DMS79 (cell line): ENCODE measurements at regions not wholly inside any gene's neighbourhood (a gene's known extent, or its start where the extent isn't known, plus 50 kb on each side); places are given as distances from the start of the nearest gene placed in this dataset.

Experiments used
- DNase-seq: peaks from one replicate; lab custom pipeline; 2025; lab: John Stamatoyannopoulos, UW

GRCh38 chr12:91968076-91968776 lies 177.4 kb downstream of the BTG1 start:
- DNase-seq: no peak

GRCh38 chr12:91967590-91967989 lies 178.1 kb downstream of the BTG1 start:
- no peak for DNase-seq

DNA sequence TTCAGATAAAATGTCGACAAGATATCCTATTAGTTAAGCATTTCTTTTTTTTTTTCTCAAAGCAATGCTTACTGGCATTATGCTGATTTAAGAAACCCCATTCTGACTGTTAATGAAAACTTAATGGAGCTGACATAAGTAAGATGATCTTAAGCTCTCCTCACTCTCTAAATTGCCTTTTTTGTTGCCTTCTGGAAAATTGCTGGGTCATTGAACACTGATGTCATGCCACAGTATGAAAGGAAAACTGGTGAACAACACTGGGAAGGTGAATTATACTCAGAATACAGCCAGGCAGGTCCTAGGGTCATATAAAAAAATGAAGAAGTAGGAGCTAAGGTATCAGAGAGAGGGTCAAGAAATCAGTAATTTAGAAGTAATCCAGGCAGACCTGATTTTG lies 179.9 kb downstream of the BTG1 start:
- peak; percentile 4 for DNase-seq

DNA sequence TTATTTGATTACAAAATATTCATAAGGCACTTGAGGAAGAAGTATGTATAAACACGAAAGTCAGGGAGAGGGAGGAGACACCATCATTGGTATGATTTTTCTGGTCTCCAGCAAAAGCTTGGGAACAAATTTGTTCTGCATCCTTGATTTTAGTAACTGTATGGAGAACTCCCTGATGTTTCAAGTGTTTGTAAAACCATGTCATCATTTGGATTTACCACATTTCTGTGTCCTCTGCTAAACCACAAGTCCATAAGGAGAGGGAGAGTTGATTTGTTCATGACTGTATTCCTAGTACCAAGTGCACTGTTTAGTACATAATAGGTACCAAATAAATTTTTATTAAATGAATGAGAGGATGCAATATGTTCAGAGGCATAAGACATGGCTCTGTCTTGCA lies 181.1 kb downstream of the BTG1 start:
- DNase-seq: no peak

- no peak for DNase-seq
Measured at GRCh38 chr12:91959220-91959619, 186.4 kb downstream of the BTG1 start.

DNA sequence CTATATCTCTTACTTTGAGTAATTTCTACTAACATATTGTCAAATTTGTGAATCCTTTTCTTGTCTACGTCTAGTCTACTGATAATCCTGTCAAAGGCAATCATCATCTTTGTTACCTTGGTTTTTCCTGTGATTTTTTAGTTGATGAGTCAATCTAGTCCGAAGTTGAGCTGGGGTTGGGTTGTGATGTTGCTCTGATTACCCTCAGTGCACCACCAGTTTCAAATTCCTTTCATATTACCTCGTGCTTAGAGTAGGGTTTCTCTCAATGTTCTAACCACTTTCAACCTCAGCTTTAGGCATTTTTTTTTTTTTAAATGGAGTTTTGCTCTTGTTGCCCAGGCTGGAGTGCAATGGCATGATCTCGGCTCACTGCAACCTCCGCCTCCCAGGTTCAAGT lies 186.8 kb downstream of the BTG1 start:
- DNase-seq: no peak

DNA sequence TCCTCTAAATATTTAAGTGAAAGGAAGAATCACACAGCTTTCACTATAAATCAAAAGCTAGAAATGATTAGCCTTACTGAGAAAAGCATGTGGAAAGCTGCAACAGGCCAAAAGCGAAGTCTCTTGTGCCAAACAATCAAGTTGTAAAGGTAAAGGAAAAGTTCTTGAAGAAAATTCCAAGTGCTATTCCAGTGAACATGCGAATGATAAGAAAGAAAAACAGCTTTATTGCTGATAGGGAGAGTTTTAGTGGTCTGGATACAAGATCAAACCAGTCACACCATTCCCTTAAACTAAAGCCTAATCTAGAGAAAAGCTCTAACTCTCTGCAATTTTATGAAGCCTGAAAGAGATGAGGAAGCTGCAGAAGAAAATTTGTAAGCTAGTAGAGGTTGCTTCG lies 190.9 kb downstream of the BTG1 start:
- DNase-seq: no peak

DNA sequence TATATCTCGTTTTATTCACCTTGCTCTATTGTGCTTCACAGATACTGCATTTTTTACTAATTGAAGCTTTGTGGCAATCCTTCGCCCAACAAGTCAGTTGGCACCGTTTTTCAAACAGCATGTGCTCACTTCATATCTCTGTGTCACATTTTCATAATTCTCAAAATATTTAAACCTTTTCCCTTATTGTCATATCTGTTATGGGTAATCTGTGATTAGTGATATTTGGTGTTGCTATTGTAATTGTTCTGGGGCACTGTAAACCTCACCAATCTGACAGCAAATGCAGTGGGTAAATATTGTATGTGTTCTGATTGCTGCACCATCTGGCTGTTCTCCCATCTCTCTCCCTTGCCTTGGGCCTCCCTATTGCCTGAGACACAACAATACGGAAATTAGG lies 191.3 kb downstream of the BTG1 start:
- DNase-seq: no peak

- DNase-seq: no peak
Measured at GRCh38 chr12:91952916-91953315, 192.7 kb downstream of the BTG1 start.

- no peak for DNase-seq
Measured at GRCh38 chr12:91951571-91951970, 194.1 kb downstream of the BTG1 start.

DNA sequence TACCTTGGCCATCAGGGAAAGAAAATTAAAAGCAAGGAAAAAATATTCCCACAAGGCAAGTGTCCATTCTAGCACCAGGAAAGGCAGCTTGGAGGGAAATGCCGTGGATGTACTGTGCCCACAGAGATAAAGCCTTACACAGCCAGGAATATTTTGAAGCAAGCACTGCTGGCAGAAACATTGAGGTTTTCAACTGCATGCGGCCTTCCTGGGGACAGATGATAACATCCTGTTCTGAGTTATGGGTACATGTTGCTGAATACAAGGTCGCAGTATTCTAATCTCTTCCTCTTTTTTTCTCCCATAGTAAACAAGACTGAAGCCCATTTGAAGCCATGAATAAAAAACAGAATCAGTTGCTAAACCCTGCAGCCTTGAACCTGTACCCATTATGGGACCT lies 197.1 kb downstream of the BTG1 start:
- DNase-seq: no peak

DNA sequence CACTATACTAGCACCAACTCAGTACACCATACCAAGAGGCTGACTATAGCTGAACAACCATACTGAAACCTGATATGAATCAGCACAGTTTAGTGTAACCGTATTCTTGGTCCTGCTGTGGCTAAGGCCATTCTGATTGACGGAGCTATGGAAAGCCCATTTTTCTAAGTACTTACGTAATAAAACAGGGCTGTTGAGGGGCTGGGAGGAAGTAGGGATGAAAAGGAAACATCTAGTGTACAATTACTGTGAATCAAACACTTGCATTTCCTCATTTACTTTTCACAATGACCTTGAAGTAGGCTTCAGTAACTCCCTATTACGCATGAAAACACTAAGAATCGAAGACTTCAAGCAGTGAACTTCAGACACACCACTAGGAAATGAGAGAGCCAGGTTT lies 198.2 kb downstream of the BTG1 start:
- no peak for DNase-seq

GRCh38 chr12:91944637-91945036 lies 201.0 kb downstream of the BTG1 start:
- no peak for DNase-seq

GRCh38 chr12:91940826-91941570 lies 204.6 kb downstream of the BTG1 start:
- DNase-seq: no peak

GRCh38 chr12:91940322-91940721 lies 205.3 kb downstream of the BTG1 start:
- no peak for DNase-seq

DNA sequence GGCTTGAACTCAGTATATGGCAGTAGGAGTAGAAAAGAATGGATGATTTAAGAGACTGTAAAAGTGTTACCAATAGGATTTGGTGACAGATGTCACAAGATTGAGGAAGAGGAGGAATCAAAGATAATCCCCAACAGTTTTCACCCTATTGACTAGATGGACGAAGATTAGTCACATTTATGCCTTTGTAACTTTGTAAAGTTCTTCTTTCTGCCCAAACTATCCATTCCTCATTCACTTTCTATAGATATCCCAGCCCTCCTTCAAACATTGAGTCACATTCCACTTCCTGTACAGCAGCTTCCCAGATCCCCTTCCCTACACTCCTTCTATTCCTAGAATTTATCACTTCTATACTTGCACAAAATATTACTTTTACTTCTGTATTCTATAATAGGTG lies 207.9 kb downstream of the BTG1 start:
- no peak for DNase-seq

- DNase-seq: no peak
Measured at GRCh38 chr12:91937009-91937408, 208.6 kb downstream of the BTG1 start.

DNA sequence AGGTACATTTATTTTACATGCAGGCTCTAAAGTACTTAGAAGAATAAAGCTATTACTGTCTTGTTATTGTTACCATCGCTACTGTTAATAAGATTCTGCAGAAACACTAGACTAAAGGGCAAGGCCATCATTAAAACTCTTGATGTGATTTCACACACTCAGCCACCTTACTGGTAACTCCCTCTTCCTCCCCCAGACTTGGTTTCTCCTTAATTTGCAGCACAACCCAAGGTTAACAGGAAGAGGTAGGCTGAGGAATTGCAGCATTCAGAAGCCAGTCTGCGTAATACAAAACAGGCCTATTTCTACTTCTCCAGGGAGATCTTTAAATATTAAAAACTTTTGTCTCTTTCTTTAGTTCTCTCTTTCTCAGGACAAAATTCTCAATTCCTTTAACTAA lies 210.3 kb downstream of the BTG1 start:
- no peak for DNase-seq

DNA sequence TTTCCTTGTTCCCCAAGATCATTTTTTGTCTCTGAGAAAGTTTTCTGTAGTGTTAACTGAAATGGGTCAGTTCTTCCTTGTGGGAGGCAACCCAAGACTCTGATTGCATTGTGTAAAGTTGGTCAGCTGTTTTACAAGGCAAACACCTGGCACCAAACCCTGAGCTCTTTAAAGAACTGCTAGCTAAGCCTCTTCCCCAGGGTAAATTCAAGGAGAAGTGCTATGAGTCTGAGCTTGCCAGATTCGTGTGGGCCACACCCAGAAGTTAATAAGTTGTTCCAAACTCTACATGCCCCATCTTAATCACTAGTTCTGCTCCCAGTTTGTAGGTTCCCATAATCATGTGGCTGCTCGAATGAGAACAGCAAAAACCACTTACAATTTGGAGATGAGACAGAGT lies 214.5 kb downstream of the BTG1 start:
- peak; percentile 24 for DNase-seq

- DNase-seq: no peak
Measured at GRCh38 chr12:91928501-91928900, 217.1 kb downstream of the BTG1 start.

- DNase-seq: no peak
Measured at GRCh38 chr12:91926848-91927247, 218.8 kb downstream of the BTG1 start.

GRCh38 chr12:91924827-91925226 lies 220.8 kb downstream of the BTG1 start:
- DNase-seq: no peak

DNA sequence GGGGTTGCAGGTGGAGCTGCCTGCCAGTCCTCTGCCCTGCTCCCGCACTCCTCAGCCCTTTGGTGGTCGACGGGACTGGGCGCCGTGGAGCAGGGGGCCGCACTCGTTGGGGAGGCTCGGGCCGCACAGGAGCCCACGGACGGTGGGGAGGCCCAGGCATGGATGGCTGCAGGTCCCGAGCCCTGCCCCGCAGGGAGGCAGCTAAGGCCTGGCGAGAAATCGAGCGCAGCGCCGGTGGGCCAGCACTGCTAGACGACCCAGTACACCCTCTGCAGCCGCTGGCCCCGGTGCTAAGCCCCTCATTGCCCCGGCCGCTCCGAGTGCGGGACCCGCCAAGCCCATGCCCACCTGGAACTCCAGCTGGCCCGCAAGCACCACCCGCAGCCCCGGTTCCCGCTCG lies 221.8 kb downstream of the BTG1 start:
- no peak for DNase-seq

GRCh38 chr12:91922674-91923073 lies 223.0 kb downstream of the BTG1 start:
- no peak for DNase-seq
